Subcutaneous abdominal adipose tissue (tissue), 5 donors: ENCODE measurements at regions not wholly inside any gene's neighbourhood (a gene's known extent, or its start where the extent isn't known, plus 50 kb on each side); places are given as distances from the start of the nearest gene placed in this dataset.

Experiments used
- H3K27ac ChIP-seq: one replicate; pipeline ENCODE4 v1.7.0; 2013; ENCODE audit warnings: low read depth, mild to moderate bottlenecking, inconsistent platforms, low read length, moderate library complexity
- H3K27me3 ChIP-seq, 5 donors: one replicate each; pipeline ENCODE4 v1.7.0; 2013; ENCODE audit warnings: low read length in 5 of 5, inconsistent platforms in 1 of 5; ENCODE audit not compliant: control insufficient read depth in 5 of 5, insufficient read depth in 4 of 5
- H3K36me3 ChIP-seq, 5 donors: one replicate each; pipeline ENCODE4 v1.7.0; 2013; ENCODE audit warnings: low read length in 5 of 5; ENCODE audit not compliant: control insufficient read depth in 5 of 5, insufficient read depth in 5 of 5
- H3K4me1 ChIP-seq, 5 donors: one replicate each; pipeline ENCODE4 v1.7.0; 2013; ENCODE audit warnings: low read length in 5 of 5, mild to moderate bottlenecking in 3 of 5, moderate library complexity in 1 of 5; ENCODE audit not compliant: control insufficient read depth in 5 of 5, insufficient read depth in 5 of 5
- H3K4me3 ChIP-seq, 5 donors: one replicate each; pipeline ENCODE4 v1.7.0; 2013; ENCODE audit warnings: low read length in 5 of 5, low read depth in 1 of 5
- H3K9ac ChIP-seq, 5 donors: one replicate each; pipeline ENCODE4 v1.7.0; 2013; ENCODE audit warnings: low read length in 5 of 5, mild to moderate bottlenecking in 4 of 5, moderate library complexity in 3 of 5
- H3K9me3 ChIP-seq, 5 donors: one replicate each; pipeline ENCODE4 v1.7.0; 2013; ENCODE audit warnings: low read length in 5 of 5; ENCODE audit not compliant: control insufficient read depth in 5 of 5
- donor health status: healthy.
- donor health status: healthy.
- donor health status: healthy.
- donor health status: healthy.
- donor health status: healthy.

- Histone ChIP-seq H3K27ac (no peak overlapping the region), H3K4me3 (no peak overlapping the region), H3K4me1 (no peaks in the 10 kb centered on the region), H3K9ac (no peak overlapping the region), H3K27me3 (no peaks in the 10 kb centered on the region), H3K36me3 (no peaks in the 10 kb centered on the region), H3K9me3 (peaks cover 0 to 5% (median 4%) of the 10 kb centered on the region in 5 donors)
These were observed 265.4 kb upstream of the TFPI start for GRCh38 chr2:187819624-187820023.

DNA sequence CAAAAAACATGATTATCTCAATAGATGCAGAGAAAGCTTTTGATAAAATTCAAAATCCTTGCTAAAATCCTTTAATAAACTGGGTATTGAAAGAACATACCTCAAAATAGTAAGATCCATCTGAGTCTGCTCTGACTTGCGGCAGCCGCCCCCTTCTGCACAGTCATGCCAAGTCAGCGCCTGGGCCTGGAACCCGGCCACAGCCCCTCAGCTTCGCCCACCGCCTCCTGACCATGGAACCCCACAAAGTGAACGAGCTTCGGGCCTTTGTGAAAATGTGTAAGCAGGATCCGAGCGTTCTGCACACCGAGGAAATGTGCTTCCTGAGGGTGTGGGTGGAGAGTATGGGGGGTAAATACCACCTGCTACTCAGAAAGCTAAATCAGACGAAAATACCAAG lies 270.9 kb upstream of the TFPI start:
- H3K9ac ChIP-seq, result no peak overlapping the region
- H3K27ac ChIP-seq, result no peak overlapping the region
- no peaks in the 10 kb centered on the region for H3K4me1 ChIP-seq
- H3K27me3 ChIP-seq, result no peaks in the 10 kb centered on the region
- H3K36me3 ChIP-seq, result no peaks in the 10 kb centered on the region
- peaks cover 0 to 3% (median 0%) of the 10 kb centered on the region in 5 donors for H3K9me3 ChIP-seq
- H3K4me3 ChIP-seq, result no peak overlapping the region

DNA sequence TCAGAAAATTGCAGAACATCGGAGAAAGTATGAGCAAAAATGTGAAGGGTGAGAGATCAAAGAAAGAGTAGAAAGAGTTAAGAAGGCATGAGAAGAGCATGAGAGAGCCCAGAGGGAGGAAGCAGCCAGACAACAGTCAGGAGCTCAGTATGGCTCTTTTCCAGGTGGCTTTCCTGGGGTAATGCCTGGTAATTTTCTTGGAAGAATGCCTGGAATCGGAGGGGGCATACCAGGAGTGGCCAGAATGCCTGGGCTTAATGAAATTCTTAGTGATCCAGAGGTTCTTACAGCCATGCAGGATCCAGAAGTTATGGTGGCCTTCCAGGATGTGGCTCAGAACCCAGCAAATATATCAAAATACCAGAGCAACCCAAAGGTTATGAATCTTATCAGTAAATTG lies 271.8 kb upstream of the TFPI start:
- no peak overlapping the region for H3K4me3 ChIP-seq
- no peak overlapping the region for H3K27ac ChIP-seq
- H3K36me3 ChIP-seq, result no peaks in the 10 kb centered on the region
- no peak overlapping the region for H3K9ac ChIP-seq
- H3K4me1 ChIP-seq, result no peaks in the 10 kb centered on the region
- peaks cover 0 to 3% (median 0%) of the 10 kb centered on the region in 5 donors for H3K9me3 ChIP-seq
- H3K27me3 ChIP-seq, result no peaks in the 10 kb centered on the region

DNA sequence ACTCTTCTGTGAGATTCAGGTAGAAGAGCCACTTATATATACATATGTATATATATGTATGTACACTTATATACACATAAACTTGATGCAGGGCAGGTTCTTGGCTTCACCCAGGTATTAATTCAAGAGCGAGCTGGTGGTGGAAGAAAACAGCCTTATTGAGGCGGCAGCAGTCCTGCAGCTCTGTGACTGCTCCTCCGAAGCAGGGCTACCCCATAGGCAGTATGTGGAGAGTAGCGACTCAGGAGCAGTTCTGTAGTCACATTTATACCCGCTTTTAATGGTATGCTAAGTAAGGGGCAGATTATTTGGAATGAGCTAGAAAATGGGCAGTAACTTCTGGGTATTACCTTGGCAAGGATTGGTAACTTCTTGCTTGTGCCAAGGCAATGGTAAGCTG lies 280.6 kb upstream of the TFPI start:
- H3K4me3 ChIP-seq, result no peak overlapping the region
- no peak overlapping the region for H3K27ac ChIP-seq
- no peaks in the 10 kb centered on the region for H3K4me1 ChIP-seq
- no peaks in the 10 kb centered on the region for H3K9me3 ChIP-seq
- no peak overlapping the region for H3K9ac ChIP-seq
- no peaks in the 10 kb centered on the region for H3K36me3 ChIP-seq
- H3K27me3 ChIP-seq, result no peaks in the 10 kb centered on the region

DNA sequence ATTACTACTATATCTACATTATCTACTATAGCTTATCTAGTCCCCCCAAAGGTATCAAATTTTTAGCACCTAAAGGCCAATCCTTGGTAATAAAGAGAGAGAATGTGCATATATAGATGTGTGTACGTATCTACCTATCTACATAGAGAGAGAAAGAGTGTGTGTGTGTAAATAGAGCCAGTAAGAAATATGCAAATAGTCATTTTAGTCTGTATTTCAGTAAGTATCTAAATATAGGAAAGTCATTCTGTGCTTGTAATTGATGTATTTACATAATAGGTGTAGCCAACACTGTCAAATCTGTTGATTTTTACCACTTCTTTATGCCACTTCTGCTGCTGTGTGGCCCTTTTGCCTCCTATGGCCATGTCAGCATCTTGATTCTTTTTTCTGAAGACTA lies 284.5 kb upstream of the TFPI start:
- H3K4me1 ChIP-seq, result no peaks in the 10 kb centered on the region
- no peaks in the 10 kb centered on the region for H3K27me3 ChIP-seq
- no peak overlapping the region for H3K9ac ChIP-seq
- H3K27ac ChIP-seq, result no peak overlapping the region
- H3K9me3 ChIP-seq, result no peaks in the 10 kb centered on the region
- H3K4me3 ChIP-seq, result no peak overlapping the region
- no peaks in the 10 kb centered on the region for H3K36me3 ChIP-seq

DNA sequence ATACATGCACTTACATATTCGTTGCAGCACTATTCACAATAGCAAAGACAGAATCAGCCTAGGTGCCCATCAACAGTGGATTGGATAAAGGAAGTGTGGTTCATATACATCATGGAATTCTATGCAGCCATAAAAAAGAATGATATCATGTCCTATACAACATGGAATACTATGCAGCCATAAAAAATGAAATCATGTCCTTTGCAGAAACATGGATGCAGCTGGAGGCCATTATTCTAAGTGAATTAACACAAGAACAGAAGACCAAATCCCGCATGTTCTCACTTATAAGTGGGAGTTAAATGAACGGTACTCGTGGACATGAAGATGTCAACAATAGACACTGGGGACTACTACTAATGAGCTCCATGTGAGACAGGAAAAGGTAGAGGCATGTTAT lies 288.1 kb upstream of the TFPI start:
- H3K27me3 ChIP-seq, result no peaks in the 10 kb centered on the region
- H3K9me3 ChIP-seq, result no peaks in the 10 kb centered on the region
- H3K27ac ChIP-seq, result no peak overlapping the region
- H3K9ac ChIP-seq, result no peak overlapping the region
- no peak overlapping the region for H3K4me3 ChIP-seq
- no peaks in the 10 kb centered on the region for H3K4me1 ChIP-seq
- no peaks in the 10 kb centered on the region for H3K36me3 ChIP-seq

DNA sequence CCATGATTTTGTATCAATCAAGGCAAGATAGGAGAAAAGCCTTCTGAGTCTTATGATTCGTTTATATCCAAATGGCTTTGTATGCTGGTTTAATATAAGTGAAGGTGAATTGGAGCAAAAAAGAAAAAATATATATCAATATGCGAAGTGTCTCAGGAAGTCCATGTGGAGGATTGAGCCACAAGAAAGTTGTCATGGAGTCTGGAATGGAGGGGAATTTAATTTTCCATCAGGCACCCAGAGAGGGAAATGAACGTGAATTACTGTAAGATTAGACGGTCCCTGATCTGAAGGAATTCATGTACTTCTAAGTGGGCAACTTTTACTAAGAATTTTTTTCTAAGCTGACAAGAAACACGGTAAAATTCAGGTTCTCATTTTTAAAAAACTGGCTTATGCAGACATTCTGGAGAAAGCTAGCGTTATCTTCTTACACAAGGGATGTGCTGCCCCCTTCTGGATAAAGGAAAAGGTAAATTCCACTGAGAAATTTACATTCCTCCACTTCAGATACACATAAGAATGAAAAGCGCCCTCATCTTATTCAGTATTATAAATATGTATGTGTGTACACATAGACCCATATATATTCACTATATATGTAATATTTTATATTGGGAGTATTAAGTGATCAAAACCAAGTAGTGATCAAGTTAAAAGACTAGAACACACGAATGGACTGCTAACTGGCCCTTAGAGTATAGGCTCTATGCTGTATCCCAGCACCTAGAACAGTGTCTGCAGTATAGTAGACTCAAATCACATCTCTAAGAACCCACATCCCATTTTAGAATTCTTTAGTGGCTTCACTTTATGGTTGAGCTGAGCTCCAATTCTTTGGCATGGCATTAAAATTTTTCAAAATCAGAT lies 289.0 kb upstream of the TFPI start:
- Histone ChIP-seq H3K9me3 (no peaks in the 10 kb centered on the region), H3K36me3 (no peaks in the 10 kb centered on the region), H3K27me3 (no peaks in the 10 kb centered on the region), H3K4me1 (no peaks in the 10 kb centered on the region), H3K9ac (no peak overlapping the region), H3K4me3 (no peak overlapping the region), H3K27ac (no peak overlapping the region)

- no peak overlapping the region for H3K9ac ChIP-seq
- no peak overlapping the region for H3K4me3 ChIP-seq
- H3K27ac ChIP-seq, result no peak overlapping the region
- H3K4me1 ChIP-seq, result peaks cover 0 to 5% (median 0%) of the 10 kb centered on the region in 5 donors
- H3K9me3 ChIP-seq, result no peaks in the 10 kb centered on the region
- peaks cover 0 to 4% (median 0%) of the 10 kb centered on the region in 5 donors for H3K27me3 ChIP-seq
- no peaks in the 10 kb centered on the region for H3K36me3 ChIP-seq
These were observed 293.3 kb upstream of the TFPI start for GRCh38 chr2:187847245-187848208.

DNA sequence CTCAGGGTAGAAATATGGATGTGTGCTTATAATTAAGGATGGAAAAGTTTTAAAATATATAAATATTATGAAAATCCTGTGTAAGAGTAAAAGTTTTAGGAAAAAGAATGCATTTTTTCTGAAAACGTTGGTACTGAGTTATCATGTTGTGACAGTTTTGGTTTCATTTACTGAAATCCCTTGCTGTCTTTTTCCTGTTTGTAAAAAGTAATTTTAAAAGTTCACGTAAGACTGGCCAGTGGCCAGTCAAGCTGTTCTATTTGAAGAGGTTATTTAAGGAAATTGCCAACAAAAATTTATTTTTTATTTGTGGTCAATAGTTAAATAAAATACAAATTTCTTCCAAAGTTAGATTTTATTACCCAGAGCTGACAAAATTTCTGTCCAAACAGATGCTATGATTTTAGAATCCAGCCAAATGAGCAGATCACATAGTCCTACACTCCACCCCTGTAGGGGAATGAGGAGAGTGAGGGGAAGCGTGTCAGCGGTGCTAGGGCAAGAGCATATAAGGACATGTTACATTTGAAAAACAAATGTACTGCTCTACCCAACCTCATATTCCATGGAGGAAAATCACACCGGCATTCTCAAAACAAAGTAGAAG lies 297.8 kb upstream of the TFPI start:
- no peaks in the 10 kb centered on the region for H3K9me3 ChIP-seq
- H3K4me3 ChIP-seq, result peak overlapping the region in 3 of 5 donors; percentile 8 to 38 (median 23)
- no peaks in the 10 kb centered on the region for H3K36me3 ChIP-seq
- no peak overlapping the region for H3K27ac ChIP-seq
- peaks cover 0 to 4% (median 0%) of the 10 kb centered on the region in 5 donors for H3K27me3 ChIP-seq
- H3K9ac ChIP-seq, result peak overlapping the region in 1 of 5 donors; percentile 39
- H3K4me1 ChIP-seq, result peaks cover 0 to 5% (median 0%) of the 10 kb centered on the region in 5 donors
